Activated naive CD4-positive, alpha-beta T cell treated with Interleukin-2 at 50 U/mL for 16 hours (primary cell): ENCODE measurements at regions not wholly inside any gene's neighbourhood (a gene's known extent, or its start where the extent isn't known, plus 50 kb on each side); places are given as distances from the start of the nearest gene placed in this dataset.

Experiments used
- DNase-seq: peaks from one replicate; pipeline ENCODE4 v3.0.0-alpha.2; 2020

DNA sequence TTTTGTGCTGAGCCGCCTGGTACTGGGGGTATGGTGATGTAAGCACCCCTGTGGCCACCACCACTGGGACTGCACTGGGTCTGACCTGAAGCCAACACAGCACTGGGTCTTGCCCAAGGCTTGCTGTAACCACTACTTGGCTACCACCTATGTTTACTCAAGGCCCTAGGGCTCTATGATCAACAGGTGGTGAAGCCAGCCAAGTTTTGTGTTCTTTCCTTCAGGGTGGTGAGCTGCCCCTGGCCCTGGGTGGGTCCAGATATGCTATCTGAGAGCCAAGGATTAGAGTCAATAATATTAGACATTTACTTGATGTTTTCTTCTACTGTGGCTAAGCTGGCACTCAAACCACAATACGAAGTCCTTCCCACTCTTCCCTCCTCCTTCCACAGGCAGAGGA, 55.1 kb upstream of the PAGE4 start:
- DNase-seq: no peak

DNA sequence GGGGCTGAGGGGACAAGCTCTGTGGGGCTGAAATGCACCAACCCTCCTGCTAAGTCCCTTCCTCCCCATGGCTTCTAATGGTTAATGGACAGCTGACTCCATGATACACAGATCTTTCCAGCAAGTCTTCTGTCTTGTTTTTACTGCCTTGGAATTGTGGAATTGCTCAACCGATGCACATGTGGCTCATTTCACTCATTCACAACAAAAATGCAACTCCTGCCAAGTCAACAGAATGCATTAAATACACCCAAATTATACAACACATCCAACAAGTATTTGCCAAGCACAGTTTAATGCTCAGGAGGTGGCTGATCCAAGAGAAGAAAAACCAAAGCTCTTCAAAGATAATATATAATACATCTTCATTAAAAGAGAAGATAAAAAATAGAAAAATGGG, 61.9 kb upstream of the PAGE4 start:
- no peak for DNase-seq

DNA sequence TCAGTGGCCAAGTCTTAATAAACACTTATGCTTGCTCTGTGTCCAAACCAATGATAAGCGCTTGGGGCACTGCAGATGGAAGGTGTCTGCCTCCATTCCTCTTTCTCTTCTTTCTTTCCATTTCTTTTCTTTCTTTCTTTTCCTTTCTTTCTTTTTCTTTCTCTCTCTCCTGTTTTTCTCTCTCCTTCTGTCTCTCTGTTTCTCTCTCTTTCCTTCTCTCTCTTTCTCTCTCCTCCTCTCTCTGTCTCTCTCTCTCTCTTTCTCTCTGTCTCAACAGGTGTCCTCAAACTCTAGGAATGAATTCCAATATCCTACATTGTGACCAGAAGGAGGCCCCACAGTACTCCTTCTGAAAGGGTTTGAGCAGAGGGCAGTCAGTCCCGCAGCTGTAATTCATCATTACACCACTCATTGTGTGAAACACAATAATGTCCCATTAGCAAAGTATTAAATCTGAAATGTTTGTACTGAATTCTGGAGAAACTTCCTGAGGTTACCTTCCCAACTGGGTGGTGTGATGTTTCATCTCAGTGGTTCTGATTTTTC, 66.5 kb upstream of the PAGE1 start:
- no peak for DNase-seq

DNA sequence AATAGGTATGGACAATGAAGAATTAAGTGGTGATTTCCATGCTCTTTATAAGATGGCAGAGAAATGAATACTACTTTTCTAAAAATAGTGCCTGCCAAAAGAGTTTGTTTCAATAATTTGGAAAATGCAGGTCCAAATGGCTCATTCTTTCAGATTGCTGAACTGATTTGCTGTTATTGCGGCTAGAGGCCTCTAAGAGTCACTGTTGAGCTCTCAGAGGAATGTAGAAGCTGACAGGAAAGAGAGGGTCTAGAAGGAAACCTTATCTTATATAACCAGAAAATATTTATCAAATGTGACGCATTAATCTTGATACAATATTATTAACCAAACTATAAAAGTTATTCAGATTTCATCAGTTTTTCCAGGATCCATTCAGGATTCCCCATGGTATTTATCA, 65.7 kb upstream of the PAGE1 start:
- no peak for DNase-seq

DNA sequence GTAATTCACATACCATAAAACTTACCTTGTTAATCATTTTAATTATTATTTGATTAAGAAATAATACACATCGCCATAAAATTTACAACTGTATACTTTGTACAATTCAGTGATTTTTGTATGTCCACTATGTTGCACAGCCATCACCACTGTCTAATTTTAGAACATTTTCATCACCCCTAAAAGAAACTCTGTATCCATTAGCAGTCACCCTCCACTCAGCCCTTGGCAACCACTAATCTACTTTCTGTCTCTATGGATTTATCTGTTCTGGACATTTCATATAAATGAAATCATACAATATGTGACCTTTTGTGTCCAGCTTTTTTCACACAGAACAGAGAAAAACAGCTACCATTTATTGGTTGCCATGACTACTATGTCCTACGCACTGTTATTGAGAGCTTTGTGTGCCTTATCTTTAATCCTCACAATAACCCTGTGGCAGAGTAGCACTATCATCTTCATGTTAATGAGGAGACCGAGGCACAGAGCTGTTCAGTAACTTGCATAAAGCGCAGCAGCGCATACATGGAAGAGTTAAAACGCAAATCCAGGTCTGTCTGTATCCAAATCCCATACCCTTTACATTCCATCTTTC, 64.6 kb upstream of the PAGE1 start:
- DNase-seq: no peak

DNA sequence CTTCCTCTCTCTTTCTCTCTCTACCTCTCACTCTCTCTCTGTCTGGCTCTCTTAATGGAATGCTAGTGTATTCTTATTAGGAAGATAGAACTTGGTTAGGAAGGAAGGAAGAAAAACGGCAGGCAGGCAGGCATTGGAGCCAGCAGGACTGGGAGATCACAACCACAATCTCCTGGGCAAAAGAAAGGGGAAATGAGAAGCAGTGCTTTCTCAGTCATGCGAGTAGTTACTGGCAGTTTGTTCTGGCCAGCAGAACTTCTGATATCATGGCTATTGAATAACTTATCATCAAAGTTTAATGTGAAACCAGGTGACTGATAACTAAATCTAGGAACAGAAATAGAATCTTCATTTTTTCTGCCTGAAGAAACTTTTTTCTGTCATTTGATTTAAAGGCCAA, 60.9 kb upstream of the PAGE1 start:
- no peak for DNase-seq

DNA sequence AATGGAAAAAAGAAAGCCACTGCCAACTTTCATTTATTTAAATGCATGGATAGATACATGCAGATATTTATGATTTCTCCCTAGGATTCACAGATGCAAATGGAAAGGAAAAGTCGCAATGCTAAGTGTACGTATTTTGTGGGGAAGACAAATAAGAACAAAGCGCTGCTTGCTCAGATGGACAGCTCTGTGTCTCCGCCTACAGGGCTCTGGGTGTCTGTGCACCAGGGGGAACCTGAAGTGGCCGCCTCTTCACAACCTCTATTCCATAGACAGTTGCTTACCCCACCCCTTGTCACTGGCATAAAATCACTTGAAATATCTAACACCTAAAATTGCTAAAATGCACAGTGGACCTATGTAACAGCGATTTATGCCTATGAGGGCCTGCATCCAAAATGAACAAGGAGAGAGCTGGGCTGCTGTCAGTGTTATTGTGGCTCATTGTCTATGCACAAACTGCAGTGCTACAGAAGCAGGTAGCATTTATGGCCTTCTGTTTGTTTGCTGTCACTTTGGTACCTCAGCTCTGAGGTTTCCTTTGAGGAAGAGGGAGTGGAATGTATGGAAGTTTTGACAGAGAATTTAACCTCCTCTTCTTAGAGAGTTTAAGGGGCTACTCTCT, 58.6 kb upstream of the PAGE1 start:
- DNase-seq: peak; percentile 46

DNA sequence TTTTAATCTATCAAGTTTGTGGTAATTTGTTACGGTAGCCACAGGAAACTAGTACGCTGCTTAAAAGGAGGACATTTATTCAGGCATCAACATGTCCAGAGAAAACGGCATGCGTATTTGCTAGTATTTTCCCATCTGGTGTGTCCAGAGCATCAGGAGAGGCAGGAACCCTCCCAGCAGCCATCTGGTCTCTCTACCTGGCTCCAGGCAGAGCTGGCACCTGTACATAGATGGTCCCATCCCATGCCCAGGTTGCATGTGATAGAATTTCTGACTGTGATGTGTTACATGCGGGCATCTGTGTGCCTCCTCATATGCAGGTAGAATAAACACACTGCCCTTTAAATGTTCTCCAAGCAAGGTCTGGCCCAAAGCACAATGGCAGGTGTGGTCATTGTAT, 57.9 kb upstream of the PAGE1 start:
- DNase-seq: no peak

DNA sequence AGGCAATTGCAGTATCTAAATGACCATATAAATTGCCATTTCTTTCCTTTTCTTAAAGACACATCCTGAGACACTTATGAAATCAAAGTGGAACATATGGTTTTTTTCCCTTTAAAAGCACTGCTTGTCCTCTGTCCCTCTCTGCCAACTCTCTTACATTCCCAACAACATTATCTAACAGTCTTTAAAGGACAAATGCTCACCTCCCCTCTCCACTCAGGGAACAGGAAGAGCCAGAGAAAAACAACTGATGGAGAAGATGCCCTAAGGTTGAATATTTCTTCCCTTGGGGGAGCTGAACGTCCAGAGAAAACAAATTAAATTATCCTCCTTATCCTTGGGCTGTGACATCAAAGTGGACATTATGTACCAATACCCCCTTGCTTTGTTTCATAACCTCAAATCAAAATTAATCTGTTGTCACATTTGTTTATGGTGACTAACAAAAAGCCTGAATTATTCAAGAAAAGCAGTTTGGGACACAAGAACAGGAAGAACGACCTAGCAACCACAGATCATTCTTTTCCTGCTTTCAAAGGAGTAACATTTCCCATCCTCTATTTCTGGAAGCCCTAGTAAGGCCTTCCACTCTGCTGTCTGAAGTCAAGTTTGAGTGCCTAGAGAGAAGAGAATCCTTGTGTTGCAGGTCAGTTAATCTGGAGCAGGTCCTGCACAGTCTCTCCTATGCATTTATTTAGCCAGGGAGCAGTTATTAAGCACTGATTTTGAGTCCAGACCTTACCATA, 52.6 kb upstream of the PAGE1 start:
- DNase-seq: no peak

DNA sequence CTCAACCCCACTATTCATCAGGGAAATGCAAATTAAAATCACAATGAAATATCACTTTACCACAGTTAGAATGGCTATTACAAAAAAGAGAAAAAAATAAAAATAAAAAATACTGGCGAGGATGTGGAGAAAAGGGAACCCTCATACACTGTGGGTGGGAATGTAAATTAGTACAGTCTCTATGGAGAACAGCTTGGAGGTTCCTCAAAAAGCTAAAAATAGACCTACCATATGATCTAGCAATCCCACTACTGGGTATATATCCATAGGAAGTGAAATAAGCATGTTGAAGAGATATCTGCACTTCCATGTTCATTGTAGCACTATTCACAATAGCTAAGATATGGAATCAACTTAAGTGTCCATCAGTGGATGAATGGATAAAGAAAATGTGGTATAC, 50.5 kb upstream of the PAGE1 start:
- no peak for DNase-seq
